NCI-H146 (cell line): ENCODE measurements at regions not wholly inside any gene's neighbourhood (a gene's known extent, or its start where the extent isn't known, plus 50 kb on each side); places are given as distances from the start of the nearest gene placed in this dataset.
"Not testable (repeated sequence)": the region's sequence is repeated elsewhere in the genome, so short reads cannot be mapped to it uniquely, and the experiment has no call there.

Experiments
- DNase-seq: peaks from one replicate; lab custom pipeline; 2025; lab: John Stamatoyannopoulos, UW

DNA sequence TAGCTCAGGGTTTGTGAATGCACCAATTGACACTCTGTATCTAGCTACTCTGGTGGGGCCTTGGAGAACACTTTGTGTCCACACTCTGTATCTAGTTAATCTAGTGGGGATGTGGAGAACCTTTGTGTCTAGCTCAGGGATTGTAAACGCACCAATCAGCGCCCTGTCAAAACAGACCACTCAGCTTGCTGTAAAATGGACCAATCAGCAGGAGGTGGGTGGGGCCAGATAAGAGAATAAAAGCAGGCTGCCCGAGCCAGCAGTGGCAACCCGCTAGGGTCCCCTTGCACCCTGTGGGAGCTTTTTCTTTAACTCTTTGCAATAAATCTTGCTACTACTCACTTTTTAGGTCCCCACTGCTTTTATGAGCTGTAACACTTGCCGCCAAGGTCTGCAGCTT, 115.6 kb upstream of the MBNL1 start:
- not testable (repeated sequence) for DNase-seq

DNA sequence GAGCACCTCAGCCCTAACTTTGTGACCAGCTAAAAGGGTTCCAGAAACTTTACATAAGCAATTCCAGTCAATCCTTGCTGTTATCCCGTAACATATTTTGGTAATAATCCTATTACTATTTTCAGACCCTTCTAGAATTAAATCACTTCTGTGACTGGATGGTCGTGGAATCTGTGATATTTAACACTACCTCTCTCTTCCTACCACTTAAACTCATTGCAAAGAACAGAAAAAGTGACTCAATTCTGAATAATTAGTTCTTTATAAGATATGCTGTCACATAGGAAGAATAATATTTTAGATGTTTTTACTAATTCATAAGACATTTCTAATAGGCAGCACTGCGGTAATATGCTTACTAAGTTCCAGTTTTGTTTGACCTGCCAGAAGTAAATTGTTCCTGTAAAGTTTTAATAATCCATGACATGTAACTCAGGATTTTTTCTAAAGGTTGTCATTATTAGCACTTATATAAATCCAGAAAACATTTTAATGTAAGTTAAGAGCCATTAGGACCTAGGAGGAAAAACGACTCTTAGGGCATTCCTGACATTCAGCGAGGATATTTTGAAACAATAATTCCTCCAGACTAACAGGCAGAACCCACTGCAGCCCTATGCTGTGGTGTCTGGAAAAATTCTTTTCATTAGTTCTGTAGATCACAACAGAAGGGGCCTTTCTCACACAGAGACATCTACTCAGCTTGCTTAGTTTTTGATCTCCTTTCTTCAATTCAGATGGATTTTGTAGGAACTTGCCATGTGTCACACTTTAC, 113.3 kb upstream of the MBNL1 start:
- no peak for DNase-seq

DNA sequence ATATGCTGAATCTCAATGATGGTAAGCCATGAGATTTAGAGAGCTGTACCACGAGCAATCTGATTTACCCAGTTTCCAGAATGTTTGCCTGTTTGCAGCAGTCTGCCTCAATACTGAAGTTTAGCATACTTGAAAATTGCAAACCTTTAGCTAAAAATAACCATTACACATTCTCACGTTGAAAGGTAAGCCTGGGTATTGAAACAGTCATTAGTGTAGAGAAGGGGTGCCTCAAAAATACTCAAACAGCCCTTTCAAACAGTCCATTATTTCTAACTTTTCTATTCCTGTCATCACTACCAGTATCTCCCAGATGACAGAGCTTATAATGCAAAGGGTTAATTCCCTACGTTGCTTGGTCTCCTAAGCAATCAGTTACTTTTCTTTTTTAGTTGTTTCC, 111.8 kb upstream of the MBNL1 start:
- DNase-seq: no peak

DNA sequence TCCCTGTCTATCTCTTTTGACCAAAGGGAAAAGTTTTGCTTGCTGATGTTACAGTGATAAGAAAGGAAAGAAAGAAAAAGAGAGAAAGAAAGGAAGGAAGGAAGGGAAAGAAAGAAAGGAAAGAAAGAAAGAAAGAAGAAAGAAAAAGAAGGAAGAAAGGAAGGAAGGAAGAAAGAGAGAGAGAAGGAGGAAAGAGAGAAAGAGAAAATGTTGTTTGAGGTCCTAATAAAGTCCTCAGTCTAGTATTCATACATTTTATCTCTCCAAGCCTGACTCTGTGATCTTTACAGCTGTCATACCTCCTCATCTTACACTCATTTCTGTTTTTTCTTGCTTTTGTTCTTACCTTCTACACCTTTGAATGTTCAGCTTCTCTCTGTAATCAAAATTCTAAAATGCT, 111.4 kb upstream of the MBNL1 start:
- DNase-seq: no peak

DNA sequence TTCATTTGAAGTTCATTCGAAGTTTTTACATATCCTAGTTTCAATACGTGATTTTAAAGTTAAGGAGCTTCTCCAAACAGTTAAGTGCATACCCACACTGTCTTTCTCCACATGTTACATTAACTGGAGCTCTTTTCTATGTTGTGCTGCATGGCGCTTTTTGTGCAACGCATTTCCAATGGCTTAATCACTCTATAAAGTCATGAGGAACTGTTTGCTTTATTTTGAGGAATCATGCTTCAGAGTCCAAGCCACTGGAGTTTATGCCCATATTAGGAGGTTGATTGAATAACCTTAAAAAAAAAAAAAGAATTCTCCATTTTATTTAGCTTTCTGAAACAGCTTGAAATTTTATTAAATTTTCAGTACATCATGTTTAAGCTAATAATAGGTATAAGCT, 109.4 kb upstream of the MBNL1 start:
- DNase-seq: no peak

DNA sequence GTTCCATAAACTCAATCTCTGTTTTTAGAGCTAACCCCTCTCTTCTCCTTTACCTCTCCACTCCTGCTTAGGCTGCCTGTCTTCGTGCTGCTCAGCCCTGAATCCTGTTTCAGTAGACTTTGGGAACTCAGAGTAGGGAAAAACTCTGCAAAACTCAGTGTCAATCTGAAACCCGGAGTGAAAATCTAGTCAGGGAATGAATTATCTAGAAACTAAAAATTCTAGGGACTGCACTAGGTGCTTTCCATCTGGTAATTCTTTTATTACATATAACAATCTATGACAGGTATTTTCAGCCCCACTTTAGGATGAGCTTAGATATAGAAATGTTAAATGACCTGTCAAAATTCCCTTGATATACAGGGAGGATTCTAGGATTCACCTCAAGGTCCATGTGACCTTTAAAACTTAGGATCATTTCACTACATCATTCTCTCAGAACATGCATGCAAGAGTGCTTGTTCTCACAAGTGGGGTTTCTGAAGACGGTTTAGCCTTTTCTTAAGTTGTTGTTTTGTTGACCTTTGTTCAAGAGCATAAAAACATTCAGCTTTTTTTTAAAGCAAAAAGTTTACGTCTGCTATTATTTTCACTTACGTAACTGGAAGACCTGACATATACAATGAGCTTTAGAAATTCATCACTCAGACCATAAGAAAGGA, 108.2 kb upstream of the MBNL1 start:
- no peak for DNase-seq

DNA sequence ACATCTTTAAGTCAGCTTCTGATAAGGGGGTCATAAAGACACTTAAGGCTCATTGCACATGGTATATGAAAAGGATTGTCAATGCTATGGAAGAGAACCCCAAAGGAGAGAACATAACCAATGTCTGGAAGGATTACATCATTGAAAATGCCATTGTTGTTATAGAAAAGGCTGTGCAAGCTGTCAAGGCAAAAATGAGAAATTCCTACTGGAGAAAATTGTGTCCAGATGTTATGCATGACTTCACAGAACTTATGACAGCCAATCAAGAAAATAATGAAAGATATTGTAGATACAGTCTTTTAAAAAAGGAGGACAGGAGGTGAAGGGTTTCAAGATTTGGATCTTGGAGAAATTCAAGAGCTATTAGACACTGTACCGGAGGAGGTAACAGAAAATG, 96.3 kb upstream of the MBNL1 start:
- DNase-seq: no peak

DNA sequence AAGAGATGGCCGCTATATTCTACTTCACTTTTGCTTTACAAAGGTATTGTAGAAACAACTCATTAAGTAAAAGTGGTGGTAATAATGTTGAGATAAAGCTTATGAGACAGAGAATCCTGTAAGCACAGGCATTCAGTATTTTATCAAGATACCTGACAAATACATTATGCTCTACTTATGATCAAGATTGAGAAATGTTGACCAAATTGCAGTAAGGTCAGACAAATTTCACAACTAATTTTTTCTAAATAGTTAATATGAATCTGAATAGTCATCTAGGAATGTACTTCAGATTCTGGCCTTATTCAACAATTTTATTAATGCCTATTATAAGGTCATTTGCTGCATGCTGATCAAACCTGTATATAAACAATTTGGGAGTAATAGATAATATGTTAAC, 95.1 kb upstream of the MBNL1 start:
- no peak for DNase-seq

DNA sequence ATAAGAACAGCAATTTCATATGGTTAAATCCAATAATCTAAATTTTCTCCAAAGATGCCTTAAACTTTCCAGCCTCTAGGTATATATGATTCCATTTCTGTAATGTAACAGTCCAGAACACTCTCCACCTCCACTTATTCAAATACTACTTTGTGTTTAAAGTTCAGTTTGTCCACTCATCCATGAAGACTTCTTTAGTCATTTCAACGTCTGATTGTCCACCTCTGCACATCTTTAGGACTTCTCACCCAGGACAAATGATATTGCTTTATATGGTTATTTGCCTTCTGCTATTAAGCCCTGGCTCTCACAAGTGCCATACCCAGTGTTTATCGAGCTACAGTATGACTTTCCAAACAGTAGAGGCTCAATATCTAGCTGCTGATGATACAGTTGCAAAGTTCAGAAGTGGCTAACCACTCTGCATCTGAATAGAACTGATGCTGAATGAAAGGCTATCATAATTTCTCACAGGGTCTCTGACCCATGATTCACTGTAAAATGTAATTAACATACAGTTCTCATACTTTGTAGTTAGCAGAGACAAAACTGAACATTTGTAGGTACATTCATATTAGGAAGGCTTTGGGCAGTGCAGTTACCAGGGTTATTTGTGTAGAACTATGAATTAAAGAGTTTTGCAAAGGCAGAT, 93.7 kb upstream of the MBNL1 start:
- DNase-seq: no peak

DNA sequence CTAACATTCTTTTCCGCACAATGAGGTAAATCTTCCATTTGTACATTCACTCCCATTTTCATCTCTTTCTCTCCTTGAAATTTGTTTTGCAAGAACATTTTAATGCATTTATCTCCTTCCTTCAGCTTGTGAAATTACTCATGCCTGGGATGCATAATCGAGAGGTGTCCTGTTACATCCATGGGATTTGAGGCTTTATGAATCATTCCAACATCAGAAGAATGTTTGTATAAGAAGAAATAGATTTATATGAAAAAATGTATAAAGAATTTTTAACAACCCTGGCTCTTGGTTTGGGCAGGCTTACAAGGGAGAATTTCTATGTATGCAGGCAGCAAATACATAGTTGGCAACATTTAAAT, 93.2 kb upstream of the MBNL1 start:
- DNase-seq: no peak

DNA sequence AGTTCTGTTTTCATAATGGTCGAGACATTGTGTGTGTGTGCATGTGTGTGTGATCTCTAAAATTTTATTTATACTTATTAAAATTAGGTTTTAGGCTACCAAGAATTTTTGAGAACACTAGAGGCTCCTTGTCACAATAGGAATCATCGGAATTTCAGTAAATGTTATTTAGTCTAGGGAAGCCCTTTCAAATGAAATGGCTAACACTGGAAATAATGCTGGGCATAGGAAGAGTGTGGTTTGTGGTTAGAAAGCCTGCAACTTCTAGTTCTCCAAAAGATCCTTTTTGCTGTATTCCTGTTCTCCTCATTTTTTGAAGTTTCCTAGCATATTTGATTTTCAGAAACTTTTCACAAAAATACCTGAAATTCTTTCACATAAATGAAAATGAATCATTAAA, 92.5 kb upstream of the MBNL1 start:
- DNase-seq: no peak

DNA sequence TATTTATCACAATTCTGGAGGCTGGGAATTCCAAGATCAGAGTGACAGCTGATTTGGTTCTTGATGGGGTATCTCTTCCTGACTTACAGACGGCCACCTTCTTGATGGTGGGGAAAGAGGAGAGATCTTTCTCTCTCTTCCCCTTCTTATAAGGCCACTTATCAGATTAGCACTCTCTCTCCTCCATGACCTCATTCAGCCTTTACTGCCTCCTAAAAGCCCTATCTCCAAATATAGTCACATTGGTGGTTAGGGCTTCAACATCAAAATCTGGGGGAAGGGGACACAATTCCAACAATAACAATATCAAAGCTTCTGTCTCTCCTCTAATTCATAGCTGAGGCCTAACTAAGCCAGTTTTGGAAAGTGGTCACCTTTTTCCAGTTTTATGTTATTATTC, 91.7 kb upstream of the MBNL1 start:
- DNase-seq: no peak

DNA sequence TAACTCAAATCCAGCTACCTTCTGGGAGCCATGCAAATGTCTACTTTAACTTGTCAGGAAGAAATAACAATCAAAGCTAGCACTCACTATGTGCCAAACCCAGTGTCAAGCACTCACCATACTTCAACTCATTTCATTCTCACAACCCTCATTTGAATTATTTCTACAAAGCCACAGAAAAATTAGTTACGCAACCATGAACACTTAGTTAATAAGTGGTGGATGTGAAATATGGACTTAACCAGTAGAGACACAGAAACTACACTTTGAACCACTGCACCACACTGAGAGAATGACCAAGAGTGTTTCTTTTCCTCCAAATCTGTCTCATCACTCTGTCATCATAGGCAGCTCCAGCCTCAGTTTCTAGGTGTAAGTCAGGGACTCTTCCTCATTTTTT, 91.0 kb upstream of the MBNL1 start:
- DNase-seq: no peak

DNA sequence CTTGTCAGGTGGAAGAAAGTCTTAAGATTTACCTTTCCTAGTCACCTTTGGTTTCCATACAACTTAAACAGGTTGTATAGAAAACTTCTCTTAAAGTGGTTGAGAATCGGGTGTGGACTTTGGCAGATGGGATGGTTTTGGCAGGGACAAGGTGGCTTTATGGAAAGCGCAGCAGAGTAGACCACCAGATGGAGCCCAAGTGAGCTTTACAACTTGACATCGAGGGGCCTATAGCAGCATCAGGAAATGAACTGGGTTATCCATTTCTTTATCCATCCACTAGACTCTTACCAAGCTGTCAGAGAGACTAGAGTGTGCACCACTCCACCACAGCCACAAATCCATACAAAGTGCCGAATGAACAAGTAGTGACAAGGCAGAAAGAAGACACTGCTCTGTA, 85.3 kb upstream of the MBNL1 start:
- peak; percentile 58 for DNase-seq

DNA sequence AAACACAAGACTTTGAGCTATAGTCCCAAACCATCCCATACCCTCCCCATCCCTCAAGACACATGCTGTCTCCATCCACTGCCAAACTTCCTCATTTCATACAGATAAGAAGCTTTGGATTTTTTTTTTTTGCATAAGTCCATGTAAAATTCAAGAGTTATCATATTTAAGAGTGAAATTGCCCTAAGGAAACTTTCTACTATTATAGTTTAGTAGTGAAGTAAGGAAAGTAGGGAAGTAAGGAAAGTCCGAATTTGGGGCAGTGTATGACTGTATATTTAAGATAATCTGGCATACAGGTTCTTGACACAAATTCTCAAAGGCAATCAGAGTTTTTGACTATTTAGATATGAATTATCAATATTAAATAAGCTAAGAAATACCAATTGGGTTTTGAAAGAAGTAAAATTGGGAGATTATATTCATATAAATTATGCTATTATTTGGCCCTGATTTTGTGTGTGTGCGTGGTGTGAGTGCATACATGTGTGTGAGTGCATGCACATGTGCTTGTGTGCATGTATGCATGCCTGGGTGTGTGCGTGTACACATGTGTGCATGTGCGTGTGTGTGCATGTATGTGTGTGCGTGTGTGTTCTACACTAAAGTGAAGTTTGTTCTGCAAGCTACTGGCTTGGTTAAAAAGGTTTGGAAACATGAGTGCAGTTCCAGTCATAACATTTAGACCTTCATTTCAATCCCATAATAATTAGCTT, 83.6 kb upstream of the MBNL1 start:
- DNase-seq: no peak

DNA sequence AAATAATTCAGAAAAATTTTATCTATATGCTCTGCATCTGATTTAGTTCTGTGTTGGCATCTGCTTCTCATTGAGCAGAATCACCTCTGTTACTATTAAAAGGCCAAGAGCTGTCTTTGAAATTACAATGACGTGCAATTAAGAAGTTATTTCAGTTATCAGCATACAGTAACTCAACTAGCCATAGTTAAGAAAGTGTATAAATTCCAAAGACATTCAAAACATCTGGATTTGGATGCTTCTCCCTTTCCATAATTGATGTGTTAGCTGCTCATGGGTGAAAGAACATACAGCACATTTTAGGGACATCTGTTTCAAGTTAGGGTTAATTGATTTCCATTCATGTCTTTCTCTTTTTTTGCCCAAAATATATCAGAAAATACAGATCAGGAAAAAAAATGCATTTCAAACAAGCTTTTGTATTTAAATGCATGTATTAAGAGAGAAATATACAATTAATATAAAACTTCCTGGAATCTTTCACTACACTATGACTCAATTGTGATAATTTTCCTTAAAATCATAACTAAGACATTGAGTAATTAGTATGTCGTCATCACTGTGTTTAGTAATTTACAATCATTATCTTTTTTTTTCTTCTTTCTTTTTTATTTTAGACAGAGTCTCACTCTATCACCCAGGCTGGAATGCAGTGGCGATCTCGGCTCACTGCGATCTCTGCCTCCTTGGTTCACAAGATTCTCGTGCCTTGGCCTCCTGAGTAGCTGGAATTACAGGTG, 82.7 kb upstream of the MBNL1 start:
- no peak for DNase-seq

DNA sequence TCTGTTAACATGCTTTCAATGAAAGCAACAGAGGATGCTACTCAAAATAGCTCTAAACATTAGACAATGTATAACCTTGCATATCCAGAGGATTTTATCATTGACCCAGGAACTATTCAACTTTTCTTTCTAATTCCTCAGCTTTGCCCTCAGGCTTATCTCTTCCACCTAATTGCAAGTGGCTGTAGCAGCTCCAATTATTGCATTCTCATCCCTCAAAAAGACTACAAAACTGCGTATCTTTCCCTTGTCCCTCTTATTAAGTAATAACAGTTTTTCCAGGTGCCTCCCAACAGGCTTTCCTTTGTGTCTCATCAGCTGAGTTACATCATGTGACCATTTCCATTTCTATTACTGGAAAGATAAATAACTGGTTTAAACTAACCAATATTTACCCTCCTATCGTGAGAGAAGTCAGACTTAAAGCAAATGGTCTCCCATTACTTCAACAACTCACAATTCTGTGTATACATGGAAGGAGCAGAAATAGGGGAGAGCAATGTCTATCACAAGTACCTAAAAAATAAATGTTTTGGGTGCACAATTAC, 78.0 kb upstream of the MBNL1 start:
- peak; percentile 92 for DNase-seq

DNA sequence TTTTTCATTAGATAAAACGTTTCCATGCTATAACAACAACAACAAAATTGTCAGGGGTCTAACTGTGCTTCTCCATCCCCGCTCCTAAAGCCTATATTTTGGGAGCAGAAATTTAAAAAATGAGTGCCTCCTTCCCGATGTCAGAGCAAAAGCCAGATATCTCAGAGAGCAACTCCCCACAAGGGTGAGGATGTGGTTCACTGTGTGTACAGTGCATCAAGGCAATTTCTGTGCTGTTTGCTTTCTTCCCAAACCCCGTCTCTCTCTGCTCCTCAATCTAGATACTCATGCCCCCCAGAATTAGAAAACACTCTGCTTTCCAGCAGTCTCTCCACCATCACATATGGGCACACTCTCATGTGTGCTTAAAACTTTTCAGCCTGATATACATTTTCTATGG, 76.7 kb upstream of the MBNL1 start:
- DNase-seq: no peak

DNA sequence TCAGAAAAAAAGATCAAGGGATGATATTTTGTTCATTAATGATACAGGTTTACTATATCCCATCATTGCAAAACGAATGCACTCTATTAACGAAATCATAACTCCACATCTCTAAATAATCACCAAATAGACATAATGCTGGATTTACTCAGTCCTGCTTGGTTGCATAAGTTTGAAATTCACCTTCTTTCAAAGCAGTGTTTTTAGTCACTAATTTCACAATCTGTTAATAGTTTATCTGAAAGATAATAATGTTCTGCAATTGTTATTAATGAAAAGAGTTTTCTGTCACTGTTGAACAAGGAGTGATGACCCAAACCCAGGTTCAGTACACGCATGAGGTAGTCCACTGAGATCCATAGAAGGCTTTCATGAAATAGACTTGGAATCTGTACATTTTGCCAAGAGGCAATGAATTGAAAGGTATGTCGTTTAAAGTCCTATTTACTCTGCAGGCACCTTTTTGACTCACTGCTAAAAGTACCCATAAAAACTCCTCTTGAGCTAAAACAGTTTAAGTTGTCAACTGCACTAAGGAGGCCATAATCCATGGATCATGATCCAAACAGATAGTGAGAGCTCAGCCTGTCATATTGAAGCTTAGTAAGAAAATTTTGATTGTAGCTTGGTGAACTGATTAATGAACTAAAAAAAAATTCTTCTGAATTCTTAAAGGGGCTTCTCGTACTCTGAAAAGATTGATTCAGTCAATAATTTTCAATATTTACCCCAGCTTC, 75.6 kb upstream of the MBNL1 start:
- DNase-seq: no peak

DNA sequence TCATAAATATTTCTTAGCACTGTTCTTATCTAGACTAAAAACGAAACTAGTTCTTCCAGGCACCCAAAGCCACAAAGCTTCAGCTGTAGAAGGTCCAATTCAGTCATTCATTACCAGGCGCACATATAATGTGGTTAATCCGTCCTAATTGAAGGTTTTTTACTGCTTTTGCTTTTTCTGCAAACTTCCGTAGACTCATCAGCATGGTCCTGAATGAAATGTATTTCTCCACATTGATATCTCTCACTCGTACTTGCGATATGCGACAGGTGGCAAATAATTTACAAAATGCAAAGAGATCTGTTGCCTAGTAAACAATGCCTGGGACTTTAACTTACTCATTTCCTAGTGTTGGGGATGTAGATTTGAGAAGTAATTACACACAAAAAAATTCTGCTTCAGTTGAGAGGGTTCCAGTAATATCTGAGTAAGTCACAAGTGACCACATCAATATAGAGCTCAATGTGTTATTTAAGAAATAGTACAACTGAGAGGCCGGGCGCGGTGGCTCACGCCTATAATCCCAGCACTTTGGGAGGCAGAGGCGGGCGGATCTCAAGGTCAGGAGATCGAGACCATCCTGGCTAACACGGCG, 75.0 kb upstream of the MBNL1 start:
- no peak for DNase-seq

DNA sequence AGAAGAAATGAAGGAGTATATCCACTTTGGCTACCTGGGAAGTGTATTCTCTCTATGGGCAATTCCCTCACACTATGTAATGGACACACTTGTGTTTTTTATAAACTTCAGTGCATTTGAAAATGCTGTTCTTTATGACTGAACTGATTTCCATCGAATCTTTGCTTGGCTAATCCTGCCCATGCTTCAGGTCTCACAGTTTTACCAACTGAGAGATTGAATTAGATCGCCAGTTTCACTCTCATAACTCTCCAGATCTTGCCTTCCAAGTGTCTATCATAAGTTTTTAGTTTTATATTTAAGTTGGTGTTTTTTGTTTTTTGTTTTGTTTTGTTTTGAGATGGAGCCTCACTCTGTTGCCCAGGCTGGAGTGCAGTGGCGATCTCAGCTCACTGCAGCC, 73.5 kb upstream of the MBNL1 start:
- DNase-seq: no peak
